HEK293 (cell line): ENCODE measurements at regions not wholly inside any gene's neighbourhood (a gene's known extent, or its start where the extent isn't known, plus 50 kb on each side); places are given as distances from the start of the nearest gene placed in this dataset.

Experiments
- CTCF ChIP-seq: fragments of 450-650 bp; formaldehyde crosslinking; IDR thresholded peaks from 2 replicates; pipeline ENCODE4 v1.5.1; 2016; ENCODE audit warnings: missing biosample characterization, missing genetic modification characterization
- REST ChIP-seq: fragments of 450-650 bp; formaldehyde crosslinking; IDR thresholded peaks from 2 replicates; pipeline ENCODE4 v1.5.1; 2016; ENCODE audit warnings: missing biosample characterization, missing genetic modification characterization
- SCRT1 ChIP-seq: fragments of 450-650 bp; formaldehyde crosslinking; IDR thresholded peaks from 2 replicates; pipeline ENCODE4 v1.5.1; 2016; ENCODE audit warnings: missing biosample characterization, missing genetic modification characterization, borderline replicate concordance
- ZNF324 ChIP-seq: fragments of 450-650 bp; formaldehyde crosslinking; IDR thresholded peaks from 2 replicates; pipeline ENCODE4 v1.5.1; 2016; ENCODE audit warnings: missing biosample characterization, missing genetic modification characterization
- ZNF416 ChIP-seq: fragments of 450-650 bp; formaldehyde crosslinking; IDR thresholded peaks from 2 replicates; pipeline ENCODE4 v1.5.1; 2016; ENCODE audit warnings: missing biosample characterization, missing genetic modification characterization
- ZNF654 ChIP-seq: fragments of 450-650 bp; formaldehyde crosslinking; IDR thresholded peaks from 2 replicates; pipeline ENCODE4 v1.5.1; 2016; ENCODE audit warnings: low read depth, missing biosample characterization, missing genetic modification characterization
- TF ChIP-seq, protein P1 (sequence below): sonication (generic); formaldehyde crosslinking; IDR thresholded peaks from 2 replicates; pipeline ENCODE4 v1.8.1; 2022; ENCODE audit warnings: mild to moderate bottlenecking, moderate library complexity, missing genetic modification reagents
- TF ChIP-seq, protein P2 (sequence below): fragments of 450-650 bp; formaldehyde crosslinking; IDR thresholded peaks from 2 replicates; pipeline ENCODE4 v1.5.1; 2016; ENCODE audit warnings: missing biosample characterization, missing genetic modification characterization
- TF ChIP-seq, protein P3 (sequence below): fragments of 450-650 bp; formaldehyde crosslinking; IDR thresholded peaks from 2 replicates; pipeline ENCODE4 v1.5.1; 2016; ENCODE audit warnings: missing biosample characterization, missing genetic modification characterization, low read depth

- TF ChIP-seq ZNF416, result no peak
- TF ChIP-seq SCRT1 (tag by site-specific recombination), result no peak
- TF ChIP-seq REST (tag by site-specific recombination), result no peak
- TF ChIP-seq, protein P1, sequence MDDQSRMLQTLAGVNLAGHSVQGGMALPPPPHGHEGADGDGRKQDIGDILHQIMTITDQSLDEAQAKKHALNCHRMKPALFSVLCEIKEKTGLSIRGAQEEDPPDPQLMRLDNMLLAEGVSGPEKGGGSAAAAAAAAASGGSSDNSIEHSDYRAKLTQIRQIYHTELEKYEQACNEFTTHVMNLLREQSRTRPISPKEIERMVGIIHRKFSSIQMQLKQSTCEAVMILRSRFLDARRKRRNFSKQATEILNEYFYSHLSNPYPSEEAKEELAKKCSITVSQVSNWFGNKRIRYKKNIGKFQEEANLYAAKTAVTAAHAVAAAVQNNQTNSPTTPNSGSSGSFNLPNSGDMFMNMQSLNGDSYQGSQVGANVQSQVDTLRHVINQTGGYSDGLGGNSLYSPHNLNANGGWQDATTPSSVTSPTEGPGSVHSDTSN (CRISPR knock-in tag), result no peak
- TF ChIP-seq CTCF, result no peak
- TF ChIP-seq, protein P2, sequence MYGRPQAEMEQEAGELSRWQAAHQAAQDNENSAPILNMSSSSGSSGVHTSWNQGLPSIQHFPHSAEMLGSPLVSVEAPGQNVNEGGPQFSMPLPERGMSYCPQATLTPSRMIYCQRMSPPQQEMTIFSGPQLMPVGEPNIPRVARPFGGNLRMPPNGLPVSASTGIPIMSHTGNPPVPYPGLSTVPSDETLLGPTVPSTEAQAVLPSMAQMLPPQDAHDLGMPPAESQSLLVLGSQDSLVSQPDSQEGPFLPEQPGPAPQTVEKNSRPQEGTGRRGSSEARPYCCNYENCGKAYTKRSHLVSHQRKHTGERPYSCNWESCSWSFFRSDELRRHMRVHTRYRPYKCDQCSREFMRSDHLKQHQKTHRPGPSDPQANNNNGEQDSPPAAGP (tag by site-specific recombination), result no peak
- TF ChIP-seq ZNF324 (tag by site-specific recombination), result no peak
- TF ChIP-seq ZNF654 (tag by site-specific recombination), result no peak
- TF ChIP-seq, protein P3, sequence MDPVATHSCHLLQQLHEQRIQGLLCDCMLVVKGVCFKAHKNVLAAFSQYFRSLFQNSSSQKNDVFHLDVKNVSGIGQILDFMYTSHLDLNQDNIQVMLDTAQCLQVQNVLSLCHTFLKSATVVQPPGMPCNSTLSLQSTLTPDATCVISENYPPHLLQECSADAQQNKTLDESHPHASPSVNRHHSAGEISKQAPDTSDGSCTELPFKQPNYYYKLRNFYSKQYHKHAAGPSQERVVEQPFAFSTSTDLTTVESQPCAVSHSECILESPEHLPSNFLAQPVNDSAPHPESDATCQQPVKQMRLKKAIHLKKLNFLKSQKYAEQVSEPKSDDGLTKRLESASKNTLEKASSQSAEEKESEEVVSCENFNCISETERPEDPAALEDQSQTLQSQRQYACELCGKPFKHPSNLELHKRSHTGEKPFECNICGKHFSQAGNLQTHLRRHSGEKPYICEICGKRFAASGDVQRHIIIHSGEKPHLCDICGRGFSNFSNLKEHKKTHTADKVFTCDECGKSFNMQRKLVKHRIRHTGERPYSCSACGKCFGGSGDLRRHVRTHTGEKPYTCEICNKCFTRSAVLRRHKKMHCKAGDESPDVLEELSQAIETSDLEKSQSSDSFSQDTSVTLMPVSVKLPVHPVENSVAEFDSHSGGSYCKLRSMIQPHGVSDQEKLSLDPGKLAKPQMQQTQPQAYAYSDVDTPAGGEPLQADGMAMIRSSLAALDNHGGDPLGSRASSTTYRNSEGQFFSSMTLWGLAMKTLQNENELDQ (tag by site-specific recombination), result no peak
Measured at GRCh38 chr5:52587131-52587530, 200.6 kb upstream of the ITGA1 start.
